NCI-H446 (cell line): ENCODE measurements at regions not wholly inside any gene's neighbourhood (a gene's known extent, or its start where the extent isn't known, plus 50 kb on each side); places are given as distances from the start of the nearest gene placed in this dataset.
A peak's percentile ranks its signal among the peaks of the same experiment; 100 is the strongest.
"Not testable (repeated sequence)": the region's sequence is repeated elsewhere in the genome, so short reads cannot be mapped to it uniquely, and the experiment has no call there.

ENCODE experiments used
- DNase-seq, 2 experiments: peaks; one replicate each; lab custom pipeline; 2025; lab: John Stamatoyannopoulos, UW

DNA sequence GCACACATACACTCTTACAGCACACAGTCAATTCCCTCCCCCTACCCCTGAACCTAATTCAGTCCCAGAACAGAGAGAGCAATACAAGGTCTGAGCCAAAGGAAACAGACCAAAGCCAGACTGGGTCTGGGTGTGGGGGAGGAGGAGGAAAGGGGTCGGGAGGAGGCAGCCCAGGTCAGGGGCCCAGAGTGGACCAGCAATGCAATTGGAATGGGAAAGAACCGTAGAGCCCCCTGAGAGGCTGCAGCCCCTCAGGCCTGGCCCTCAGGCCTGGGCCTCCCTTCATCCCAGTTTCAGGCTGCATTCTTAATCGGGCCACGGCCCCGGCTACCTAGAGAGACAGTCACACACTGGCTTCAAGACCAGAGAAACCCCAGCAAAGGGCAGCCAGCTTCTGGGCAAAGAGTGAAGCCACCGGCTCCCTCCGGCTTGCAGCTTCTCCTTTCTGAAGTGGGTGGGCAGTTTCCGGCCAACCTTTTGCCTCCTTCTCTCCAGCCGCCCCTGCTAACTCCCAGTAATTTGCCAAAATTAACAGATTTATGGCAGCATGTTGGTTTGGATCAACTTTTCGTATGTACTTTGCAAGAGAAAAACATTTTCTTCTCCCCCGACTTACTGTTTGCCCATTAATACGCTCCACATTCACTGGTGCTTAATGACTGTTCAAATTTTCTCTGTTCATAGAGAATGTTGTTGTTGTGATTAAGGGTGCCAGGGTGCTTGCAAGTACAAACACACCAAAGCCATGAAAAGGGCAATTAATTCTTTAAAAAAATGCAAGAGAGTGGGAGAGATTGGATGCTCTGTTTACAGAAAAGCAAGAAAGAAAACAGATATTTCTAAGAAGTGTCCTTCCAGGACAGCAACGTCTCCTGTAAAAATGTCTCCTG lies 488.3 kb downstream of the MN1 start:
- DNase-seq: no peak

DNA sequence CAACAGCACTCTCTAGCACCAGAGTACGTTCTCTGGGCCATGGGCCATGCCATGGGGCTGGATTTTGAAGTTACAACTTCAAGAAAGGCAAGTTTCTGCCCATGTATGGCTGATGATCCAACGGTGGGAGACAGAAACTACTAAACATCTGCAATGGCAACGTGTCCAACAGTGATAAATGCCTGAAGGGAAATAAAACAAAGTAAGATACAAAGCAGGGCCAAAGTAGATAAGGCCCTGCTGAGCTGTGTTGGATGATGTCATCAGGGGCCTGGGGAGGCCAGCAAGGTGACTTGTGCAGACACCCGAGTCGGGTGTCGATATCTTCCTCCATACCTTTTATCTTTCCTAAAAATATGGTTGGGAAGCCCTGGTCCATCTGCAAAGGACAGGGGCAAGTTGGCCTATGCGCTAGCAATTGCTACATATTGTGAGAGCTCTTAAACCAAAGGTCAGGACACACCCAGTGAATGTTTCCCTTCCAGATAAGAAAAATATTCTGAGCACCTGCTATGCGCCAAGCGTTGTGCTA lies 487.2 kb downstream of the MN1 start:
- no peak for DNase-seq

GRCh38 chr22:27315833-27316232 lies 485.7 kb downstream of the MN1 start:
- DNase-seq: no peak

GRCh38 chr22:27317096-27317495 lies 484.5 kb downstream of the MN1 start:
- DNase-seq: no peak

GRCh38 chr22:27317971-27318428 lies 483.6 kb downstream of the MN1 start:
- no peak for DNase-seq

- no peak for DNase-seq
These were observed 483.0 kb downstream of the MN1 start for GRCh38 chr22:27318516-27318915.

DNA sequence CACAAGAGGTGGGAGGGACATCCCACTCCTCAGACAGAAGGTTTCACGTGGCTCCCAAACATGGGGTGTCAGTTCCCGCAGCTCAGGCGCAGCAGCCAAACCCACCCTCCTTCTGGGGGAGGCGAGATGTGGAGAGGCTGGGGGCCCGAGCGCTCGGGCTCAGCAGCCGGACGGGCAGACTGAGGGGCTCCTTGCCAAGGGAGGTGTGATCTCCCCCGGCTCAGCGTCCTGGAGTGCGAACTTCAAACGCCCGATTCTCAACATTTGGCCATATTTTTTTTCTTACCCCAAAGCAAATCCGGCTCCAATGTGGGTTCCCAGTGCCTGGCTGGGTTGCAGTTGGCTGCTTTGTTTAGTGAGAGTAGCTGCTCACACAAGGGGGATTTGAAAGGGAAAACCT lies 477.9 kb downstream of the MN1 start:
- DNase-seq: no peak

GRCh38 chr22:27324908-27325307 lies 476.6 kb downstream of the MN1 start:
- not testable (repeated sequence) for DNase-seq

- no peak for DNase-seq
These were observed 474.1 kb downstream of the MN1 start for GRCh38 chr22:27327497-27327896.

GRCh38 chr22:27327981-27328721 lies 473.4 kb downstream of the MN1 start:
- DNase-seq: no peak

GRCh38 chr22:27329131-27329850 lies 472.3 kb downstream of the MN1 start:
- DNase-seq: no peak

DNA sequence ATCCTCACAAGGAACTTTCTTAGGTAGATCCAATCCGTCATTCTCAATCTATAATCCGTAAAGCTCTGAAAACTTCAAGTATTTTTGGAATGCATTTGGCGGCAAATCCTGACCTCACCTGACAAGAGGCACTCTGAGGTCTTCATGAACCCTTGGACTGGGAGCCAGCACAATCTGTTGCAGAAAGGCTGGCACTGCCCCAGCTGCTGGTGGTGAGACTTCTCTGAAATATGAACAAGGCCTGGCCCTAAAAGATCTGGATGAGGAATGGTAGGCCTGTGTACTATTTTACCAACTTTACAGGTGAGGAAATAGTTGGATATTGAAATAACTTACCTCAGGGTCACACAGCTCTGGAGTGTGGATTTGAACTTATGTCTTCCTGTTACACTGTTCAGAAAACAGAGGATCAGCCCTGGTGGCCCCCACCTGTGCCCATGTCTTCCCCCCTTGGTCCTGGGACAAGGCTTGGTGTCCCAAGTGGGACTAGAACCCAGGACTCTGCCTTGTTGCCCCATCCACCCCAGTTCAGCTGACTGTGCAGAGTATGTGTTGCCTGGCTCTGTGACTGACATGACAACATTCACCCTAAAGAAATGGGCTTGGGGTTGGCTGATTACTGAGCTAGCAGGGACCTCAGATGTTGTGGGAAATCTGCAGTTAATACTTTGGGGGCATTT lies 471.4 kb downstream of the MN1 start:
- DNase-seq: no peak

DNA sequence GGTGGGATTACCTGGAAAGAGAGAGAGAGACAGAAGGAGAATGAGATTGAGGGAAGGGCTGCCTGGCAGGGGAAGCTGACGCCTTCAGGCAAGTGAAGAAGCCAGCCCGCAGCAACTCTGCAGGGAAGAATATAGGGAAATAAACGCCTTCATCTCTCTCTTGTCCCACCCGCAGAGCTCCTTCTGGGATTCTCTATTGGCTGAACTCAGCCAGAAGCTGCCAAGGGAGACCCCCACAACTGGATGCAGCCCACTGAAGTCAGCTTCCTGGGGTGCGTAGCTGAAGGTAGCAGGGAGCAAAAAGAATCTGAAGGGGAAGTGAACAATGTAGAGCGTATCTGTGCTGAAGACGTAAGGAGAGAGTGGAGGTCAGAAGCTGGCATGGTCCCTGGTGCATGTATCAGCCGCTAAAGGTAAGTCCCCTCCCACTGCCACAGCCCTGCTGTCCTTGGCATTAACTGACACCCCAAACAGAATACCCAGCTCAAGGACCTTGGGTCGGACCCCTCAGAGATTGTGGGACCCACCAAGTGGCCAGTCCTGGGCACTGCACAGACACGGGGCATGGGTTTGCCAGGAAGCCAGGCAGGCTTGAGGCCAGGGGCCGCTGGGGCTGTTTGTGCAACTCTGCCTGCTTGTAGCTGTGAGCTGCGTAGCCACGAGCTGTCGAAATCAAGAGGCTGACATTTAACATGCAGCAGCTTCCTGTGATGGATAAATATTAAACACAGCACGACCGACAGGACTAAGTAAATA lies 469.9 kb downstream of the MN1 start:
- DNase-seq: peak in 1 of 2 experiments; percentile 34

GRCh38 chr22:27335102-27335660 lies 466.4 kb downstream of the MN1 start:
- DNase-seq: no peak

DNA sequence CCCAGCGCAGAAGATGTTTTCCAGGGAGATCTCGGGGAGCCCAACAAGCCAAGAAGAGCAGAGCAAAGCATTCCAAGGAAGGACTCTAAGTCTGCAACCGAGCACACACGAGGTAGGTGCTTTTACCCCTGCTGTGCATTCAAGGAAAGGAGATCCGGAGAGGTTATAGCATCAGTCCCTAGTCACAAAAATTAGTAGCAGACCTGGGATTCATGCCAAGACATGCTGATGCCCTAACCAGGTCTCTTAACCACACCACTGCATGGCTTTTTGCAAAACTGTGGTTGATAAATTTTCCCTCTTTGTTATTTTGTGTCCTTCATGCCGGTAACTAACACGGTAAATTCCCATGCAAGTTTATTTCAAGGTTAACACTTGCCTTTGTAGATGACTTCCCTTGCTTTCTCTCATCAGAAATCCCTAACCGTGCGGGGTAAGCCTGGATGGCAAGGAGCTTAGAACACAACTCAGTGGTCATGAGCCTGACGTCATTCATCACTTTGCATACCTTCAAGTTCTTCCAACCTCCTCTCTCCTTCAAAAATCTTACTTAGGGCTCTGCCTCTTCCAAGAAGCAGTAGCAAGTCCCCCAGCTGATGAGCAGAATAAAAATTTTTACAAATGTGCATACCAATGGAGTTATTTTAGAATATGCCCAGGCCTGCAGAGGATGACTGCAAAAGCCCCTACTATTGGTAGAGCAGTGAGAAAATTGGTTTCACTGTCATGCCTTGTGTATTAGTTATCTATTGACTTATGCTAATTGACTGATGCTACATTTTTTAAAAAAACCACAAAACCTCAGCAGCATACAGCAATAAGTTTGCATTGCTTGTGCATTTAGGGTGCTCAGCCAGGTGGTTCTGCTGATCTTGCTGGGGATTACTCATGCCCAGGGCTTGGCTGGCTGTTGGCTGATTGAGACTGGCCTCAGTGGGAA lies 465.1 kb downstream of the MN1 start:
- DNase-seq: no peak

- no peak for DNase-seq
These were observed 463.9 kb downstream of the MN1 start for GRCh38 chr22:27337676-27338075.

DNA sequence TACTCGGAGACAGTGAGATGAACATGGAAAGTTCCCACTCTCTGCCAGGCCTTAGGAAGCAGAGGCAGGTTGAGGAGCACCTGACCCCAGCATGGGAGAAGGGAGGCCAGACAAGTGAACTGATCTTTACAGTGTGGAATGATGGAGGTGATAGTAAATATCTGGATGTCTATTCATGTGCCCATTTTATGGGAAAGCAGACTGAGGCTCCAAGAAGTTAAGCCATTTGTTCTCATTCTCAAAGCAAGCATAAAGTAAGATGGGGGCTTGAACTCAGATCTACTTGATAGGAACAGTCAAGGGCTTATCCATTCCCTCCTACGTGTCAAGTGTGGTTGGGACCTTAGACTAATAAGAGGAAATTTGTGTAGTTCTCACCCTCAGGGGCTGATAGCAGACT lies 461.5 kb downstream of the MN1 start:
- no peak for DNase-seq

GRCh38 chr22:27344546-27344945 lies 457.0 kb downstream of the MN1 start:
- no peak for DNase-seq

GRCh38 chr22:27345691-27346090 lies 455.9 kb downstream of the MN1 start:
- no peak for DNase-seq
